D721Med (cell line): ENCODE measurements at regions not wholly inside any gene's neighbourhood (a gene's known extent, or its start where the extent isn't known, plus 50 kb on each side); places are given as distances from the start of the nearest gene placed in this dataset.

Experiments
- DNase-seq: peaks from one replicate; pipeline ENCODE4 v3.0.0; 2011; ENCODE audit warnings: low spot score; ENCODE audit not compliant: insufficient read length
- FAIRE-seq: peaks from 2 replicates; lab custom pipeline; 2011; peaks lifted over from hg19 to GRCh38; lab: Jason Lieb, UNC
- TF ChIP-seq, protein P1 (sequence below): IDR thresholded peaks from 2 replicates; pipeline ENCODE4 v1.5.1; 2012; ENCODE audit warnings: mild to moderate bottlenecking, control low read depth; ENCODE audit not compliant: insufficient read depth; ENCODE audit errors: missing control alignments

DNA sequence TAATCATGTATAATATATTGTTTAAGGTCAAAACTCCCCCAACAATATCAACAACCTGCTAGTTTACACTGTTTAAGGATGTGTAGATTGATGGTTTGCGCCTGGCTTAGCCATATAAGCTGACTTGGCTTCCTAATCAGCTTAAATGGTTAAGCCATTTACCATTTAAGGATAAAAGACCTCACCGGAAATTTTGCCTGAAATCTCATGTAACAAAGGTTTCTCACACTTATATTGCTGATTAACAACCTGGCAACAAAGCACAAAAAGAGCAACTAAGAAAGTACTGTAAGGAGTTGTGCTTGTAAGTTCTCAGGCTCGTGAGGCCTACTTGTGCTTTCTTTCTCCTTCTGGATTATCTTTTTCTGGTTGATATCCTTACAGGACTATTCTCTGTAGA lies 485.2 kb downstream of the GABRG1 start:
- TF ChIP-seq, protein P1, sequence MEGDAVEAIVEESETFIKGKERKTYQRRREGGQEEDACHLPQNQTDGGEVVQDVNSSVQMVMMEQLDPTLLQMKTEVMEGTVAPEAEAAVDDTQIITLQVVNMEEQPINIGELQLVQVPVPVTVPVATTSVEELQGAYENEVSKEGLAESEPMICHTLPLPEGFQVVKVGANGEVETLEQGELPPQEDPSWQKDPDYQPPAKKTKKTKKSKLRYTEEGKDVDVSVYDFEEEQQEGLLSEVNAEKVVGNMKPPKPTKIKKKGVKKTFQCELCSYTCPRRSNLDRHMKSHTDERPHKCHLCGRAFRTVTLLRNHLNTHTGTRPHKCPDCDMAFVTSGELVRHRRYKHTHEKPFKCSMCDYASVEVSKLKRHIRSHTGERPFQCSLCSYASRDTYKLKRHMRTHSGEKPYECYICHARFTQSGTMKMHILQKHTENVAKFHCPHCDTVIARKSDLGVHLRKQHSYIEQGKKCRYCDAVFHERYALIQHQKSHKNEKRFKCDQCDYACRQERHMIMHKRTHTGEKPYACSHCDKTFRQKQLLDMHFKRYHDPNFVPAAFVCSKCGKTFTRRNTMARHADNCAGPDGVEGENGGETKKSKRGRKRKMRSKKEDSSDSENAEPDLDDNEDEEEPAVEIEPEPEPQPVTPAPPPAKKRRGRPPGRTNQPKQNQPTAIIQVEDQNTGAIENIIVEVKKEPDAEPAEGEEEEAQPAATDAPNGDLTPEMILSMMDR = no peak
- DNase-seq (no peak), FAIRE-seq (peak; percentile 95)

DNA sequence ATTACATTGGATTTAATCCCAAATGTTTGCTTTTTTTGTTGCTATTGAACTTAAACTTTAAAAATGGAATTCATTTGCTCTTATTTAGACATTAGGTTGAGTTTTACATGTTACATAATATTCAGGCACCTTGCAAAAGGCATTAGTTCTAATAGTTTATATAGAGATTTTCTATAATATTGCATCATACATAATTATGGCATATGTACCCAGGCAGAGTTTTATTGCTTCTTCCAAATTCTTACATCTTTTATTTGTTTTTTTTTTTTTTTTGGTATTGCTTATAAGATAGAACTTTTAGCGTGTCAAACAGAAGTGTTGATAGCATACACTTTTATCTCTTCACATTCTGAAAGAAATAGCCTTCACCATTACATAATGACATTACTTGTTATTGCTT lies 487.7 kb downstream of the GABRG1 start:
- FAIRE-seq (no peak), DNase-seq (no peak)
- TF ChIP-seq, protein P1 = no peak

DNA sequence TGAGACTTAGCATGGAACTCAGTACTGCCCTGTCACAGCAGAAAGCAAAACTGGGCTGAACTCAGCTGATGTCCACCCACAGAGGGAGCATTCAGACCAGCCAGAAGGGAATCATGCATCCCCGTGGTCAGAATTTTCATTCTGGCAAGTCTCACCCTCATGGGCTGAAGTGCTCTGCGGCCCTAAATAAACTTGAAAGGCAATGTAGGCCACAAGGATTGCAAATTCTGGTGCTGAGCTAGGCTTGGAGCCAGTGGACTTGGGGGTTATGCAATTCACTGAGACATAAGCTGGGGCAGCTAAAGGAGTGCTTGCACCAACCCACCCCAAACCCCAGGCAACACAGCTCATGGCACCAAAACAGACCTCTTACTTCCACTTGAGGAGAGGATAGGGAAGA lies 494.1 kb downstream of the GABRG1 start:
- FAIRE-seq (no peak), DNase-seq (no peak)
- TF ChIP-seq, protein P1 = no peak

DNA sequence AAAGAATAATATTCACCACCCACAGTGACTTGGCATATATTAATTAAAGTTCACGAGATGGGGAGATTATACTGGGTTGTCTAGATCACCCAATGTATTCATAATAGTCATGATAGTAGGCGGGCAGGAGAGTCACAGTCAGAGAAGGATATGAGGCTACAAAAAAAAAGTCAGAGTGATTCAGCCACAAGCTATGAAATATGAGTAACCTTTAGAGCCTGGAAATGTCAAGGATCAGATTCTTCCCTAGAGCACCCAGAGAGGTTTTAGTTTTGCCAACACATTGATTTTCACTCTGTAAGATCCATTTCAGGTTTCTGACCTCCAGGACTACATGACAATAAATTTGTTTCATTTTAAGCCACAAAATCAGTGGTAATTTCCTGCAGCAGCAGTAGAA lies 501.9 kb downstream of the GABRG1 start:
- DNase-seq (no peak), FAIRE-seq (no peak)
- TF ChIP-seq, protein P1 = no peak

DNA sequence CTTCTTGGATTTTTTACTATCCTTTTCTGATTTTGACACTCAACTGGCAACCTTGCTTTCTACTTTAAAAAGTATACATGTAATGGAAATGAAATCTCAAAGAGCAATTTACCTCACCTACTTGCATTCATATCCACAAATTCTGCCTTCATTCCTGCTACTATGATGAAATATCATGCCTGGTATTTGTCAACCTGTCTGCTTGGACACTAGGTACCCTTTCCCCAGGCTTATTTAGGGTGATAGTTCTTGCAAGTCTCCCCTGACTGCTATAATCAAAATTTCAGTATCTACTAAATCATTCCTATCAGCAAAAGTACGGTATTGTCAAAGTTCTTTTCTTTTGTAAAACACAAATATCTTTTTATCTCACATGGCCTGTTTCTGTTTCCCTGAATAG lies 503.0 kb downstream of the GABRG1 start:
- no peak for FAIRE-seq

DNA sequence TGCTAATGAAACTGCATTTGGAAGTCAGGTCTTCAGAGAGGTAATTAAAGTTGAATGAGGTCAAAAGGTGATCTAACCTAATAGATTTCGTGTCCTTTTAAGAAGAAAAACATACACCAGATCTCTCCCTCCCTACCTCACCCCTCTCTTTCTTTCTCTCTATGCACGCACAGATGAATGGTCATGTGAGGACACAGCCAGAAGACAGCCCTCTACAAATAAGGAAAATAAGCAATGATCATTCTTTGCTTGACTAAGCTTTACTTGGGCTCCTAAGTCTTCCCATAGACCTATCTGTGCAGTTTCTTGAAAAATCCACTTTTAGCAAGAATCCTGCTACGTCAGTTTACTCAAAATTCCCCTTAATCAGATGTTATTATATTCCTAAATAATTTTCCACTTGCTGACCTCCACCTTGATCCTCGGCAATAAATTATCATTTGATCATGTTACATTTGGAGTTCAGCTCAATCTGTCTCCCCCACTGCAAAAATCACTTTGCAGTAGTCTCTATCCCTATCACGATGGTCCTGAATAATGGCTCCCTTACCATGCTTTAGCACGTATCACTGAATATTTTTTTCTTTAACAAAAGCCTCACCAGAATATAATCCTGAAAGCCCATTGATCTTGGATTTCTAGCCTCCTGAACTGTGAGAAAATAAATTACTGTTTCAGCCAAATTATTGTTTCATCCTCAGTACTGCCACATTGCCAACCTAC lies 527.3 kb downstream of the GABRG1 start:
- TF ChIP-seq, protein P1 = no peak
- no peak for FAIRE-seq
- DNase-seq = no peak

More for the DNA sequence above, 503.0 kb downstream of the GABRG1 start:
- DNase-seq = no peak
- TF ChIP-seq, protein P1 = no peak

DNA sequence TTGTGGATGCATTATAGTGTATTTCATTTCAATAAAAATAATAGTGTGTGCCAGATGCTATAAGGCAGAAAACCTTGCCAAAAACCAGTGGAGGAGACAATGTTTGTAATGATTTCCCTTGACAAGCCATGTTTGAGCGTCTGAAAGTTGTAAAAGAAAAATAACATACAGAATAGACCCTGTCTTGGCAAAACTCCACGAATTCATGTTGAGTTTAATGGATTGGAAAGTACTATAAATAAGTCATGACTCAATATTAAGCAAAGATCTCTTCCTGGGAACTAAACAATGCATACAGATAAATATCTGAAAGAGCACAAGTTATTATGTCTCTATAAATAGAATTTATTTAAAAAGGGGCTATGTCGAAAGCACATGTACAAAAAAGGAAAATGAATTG lies 543.5 kb downstream of the GABRG1 start:
- TF ChIP-seq, protein P1 = no peak
- no peak for FAIRE-seq
- no peak for DNase-seq
